ENCODE measurements at regions not wholly inside any gene's neighbourhood (a gene's known extent, or its start where the extent isn't known, plus 50 kb on each side); places are given as distances from the start of the nearest gene placed in this dataset.

- no peak overlapping the region for H3K9ac ChIP-seq (ENCODE audit: low read depth in 1 of 2, low read length in 2 of 2)
- no peaks in the 10 kb centered on the region for H3K9me3 ChIP-seq (ENCODE audit: control insufficient read depth in 4 of 4, low read length in 3 of 4)
- H3K27ac ChIP-seq (ENCODE audit: low read depth in 1 of 2, low read length in 2 of 2) = no peak overlapping the region
- H3K36me3 ChIP-seq (ENCODE audit: control insufficient read depth in 4 of 4, insufficient read depth in 3 of 4, low read depth in 1 of 4, low read length in 3 of 4) = no peaks in the 10 kb centered on the region
- H3K4me3 ChIP-seq (ENCODE audit: low read depth in 1 of 3, low read length in 3 of 3) = no peak overlapping the region
- 82% methylated on average over 3 of the region's 3 CpGs for WGBS
- TF ChIP-seq TAF1 (conservative IDR thresholded peaks at IDR 0.05) (no peak), GABPA (IDR thresholded peaks at IDR 0.05 in 1 of 2, conservative IDR thresholded peaks at IDR 0.05 in 1 of 2) (no peak), CTCF (IDR thresholded peaks at IDR 0.05; ENCODE audit: low read depth, low read length, missing input control) (no peak), REST (IDR thresholded peaks at IDR 0.05) (no peak), SP1 (IDR thresholded peaks at IDR 0.05) (no peak), JUND (IDR thresholded peaks at IDR 0.05) (no peak), FOXA2 (IDR thresholded peaks at IDR 0.05) (no peak)
- TF ChIP-seq, protein P1, sequence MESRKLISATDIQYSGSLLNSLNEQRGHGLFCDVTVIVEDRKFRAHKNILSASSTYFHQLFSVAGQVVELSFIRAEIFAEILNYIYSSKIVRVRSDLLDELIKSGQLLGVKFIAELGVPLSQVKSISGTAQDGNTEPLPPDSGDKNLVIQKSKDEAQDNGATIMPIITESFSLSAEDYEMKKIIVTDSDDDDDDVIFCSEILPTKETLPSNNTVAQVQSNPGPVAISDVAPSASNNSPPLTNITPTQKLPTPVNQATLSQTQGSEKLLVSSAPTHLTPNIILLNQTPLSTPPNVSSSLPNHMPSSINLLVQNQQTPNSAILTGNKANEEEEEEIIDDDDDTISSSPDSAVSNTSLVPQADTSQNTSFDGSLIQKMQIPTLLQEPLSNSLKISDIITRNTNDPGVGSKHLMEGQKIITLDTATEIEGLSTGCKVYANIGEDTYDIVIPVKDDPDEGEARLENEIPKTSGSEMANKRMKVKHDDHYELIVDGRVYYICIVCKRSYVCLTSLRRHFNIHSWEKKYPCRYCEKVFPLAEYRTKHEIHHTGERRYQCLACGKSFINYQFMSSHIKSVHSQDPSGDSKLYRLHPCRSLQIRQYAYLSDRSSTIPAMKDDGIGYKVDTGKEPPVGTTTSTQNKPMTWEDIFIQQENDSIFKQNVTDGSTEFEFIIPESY (IDR thresholded peaks at IDR 0.05) = no peak
- peaks cover 0 to 27% (median 10%) of the 10 kb centered on the region in 4 donors for H3K4me1 ChIP-seq (ENCODE audit: control insufficient read depth in 4 of 4, insufficient read depth in 4 of 4, low read length in 3 of 4)
- no peak for DNase-seq (ENCODE audit: low spot score)
- no peaks in the 10 kb centered on the region for H3K27me3 ChIP-seq (ENCODE audit: control insufficient read depth in 4 of 4, insufficient read depth in 4 of 4, low read length in 3 of 4)
Measured at GRCh38 chr18:54765636-54766375, 62.5 kb upstream of the RAB27B start.

- WGBS = 99% methylated on average over 1 of the region's 1 CpG
- H3K27ac ChIP-seq (ENCODE audit: low read depth in 1 of 2, low read length in 2 of 2) = peak overlapping the region; percentile 9 to 51
Measured at GRCh38 chr18:54766634-54767033, 61.6 kb upstream of the RAB27B start.

More at GRCh38 chr18:54766634-54767033, 61.6 kb upstream of the RAB27B start:
- Histone ChIP-seq H3K4me3 (ENCODE audit: low read depth in 1 of 3, low read length in 3 of 3) (no peak overlapping the region), H3K9me3 (ENCODE audit: control insufficient read depth in 4 of 4, low read length in 3 of 4) (no peaks in the 10 kb centered on the region), H3K9ac (ENCODE audit: low read depth in 1 of 2, low read length in 2 of 2) (no peak overlapping the region), H3K4me1 (ENCODE audit: control insufficient read depth in 4 of 4, insufficient read depth in 4 of 4, low read length in 3 of 4) (peaks cover 0 to 32% (median 10%) of the 10 kb centered on the region in 4 donors), H3K27me3 (ENCODE audit: control insufficient read depth in 4 of 4, insufficient read depth in 4 of 4, low read length in 3 of 4) (no peaks in the 10 kb centered on the region), H3K36me3 (ENCODE audit: control insufficient read depth in 4 of 4, insufficient read depth in 3 of 4, low read depth in 1 of 4, low read length in 3 of 4) (no peaks in the 10 kb centered on the region)
- DNase-seq (ENCODE audit: low spot score) = no peak
- TF ChIP-seq GABPA (IDR thresholded peaks at IDR 0.05 in 1 of 2, conservative IDR thresholded peaks at IDR 0.05 in 1 of 2) (no peak), RAD21 (IDR thresholded peaks at IDR 0.05) (no peak), HNF4G (IDR thresholded peaks at IDR 0.05) (no peak), TAF1 (conservative IDR thresholded peaks at IDR 0.05) (no peak), CTCF (IDR thresholded peaks at IDR 0.05; ENCODE audit: low read depth, low read length, missing input control) (no peak), SP1 (IDR thresholded peaks at IDR 0.05) (no peak), FOXA1 (IDR thresholded peaks at IDR 0.05) (no peak), RXRA (IDR thresholded peaks at IDR 0.05) (no peak), HNF4A (conservative IDR thresholded peaks at IDR 0.05) (no peak), EGR1 (IDR thresholded peaks at IDR 0.05; ENCODE audit: low read depth in 2 of 2) (no peak), NR2F2 (IDR thresholded peaks at IDR 0.05) (no peak)
- TF ChIP-seq, protein P2, sequence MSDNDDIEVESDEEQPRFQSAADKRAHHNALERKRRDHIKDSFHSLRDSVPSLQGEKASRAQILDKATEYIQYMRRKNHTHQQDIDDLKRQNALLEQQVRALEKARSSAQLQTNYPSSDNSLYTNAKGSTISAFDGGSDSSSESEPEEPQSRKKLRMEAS (IDR thresholded peaks at IDR 0.05) = no peak
- TF ChIP-seq, protein P3, sequence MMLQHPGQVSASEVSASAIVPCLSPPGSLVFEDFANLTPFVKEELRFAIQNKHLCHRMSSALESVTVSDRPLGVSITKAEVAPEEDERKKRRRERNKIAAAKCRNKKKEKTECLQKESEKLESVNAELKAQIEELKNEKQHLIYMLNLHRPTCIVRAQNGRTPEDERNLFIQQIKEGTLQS (IDR thresholded peaks at IDR 0.05) = no peak
- TF ChIP-seq, protein P1 (IDR thresholded peaks at IDR 0.05) = no peak

All from liver (tissue), 8 donors.